Mesothelial cell of epicardium (in vitro differentiated cells): ENCODE measurements at regions not wholly inside any gene's neighbourhood (a gene's known extent, or its start where the extent isn't known, plus 50 kb on each side); places are given as distances from the start of the nearest gene placed in this dataset.
"Not testable (repeated sequence)": the region's sequence is repeated elsewhere in the genome, so short reads cannot be mapped to it uniquely, and the experiment has no call there.

ENCODE experiments used
- DNase-seq, 2 experiments: peaks; one replicate each; pipeline ENCODE4 v3.0.0; 2021; ENCODE audit warnings: low spot score in 2 of 2; ENCODE audit not compliant: unreplicated experiment in 2 of 2
- H3K27ac Mint-ChIP-seq: 2 replicates; pipeline ENCODE4 v1.8.0; 2021; ENCODE audit warnings: mixed read lengths
- H3K27me3 Mint-ChIP-seq: 2 replicates; pipeline ENCODE4 v1.8.0; 2021; ENCODE audit warnings: low read depth, mixed read lengths
- H3K36me3 Mint-ChIP-seq: 2 replicates; pipeline ENCODE4 v1.8.0; 2021; ENCODE audit warnings: mixed read lengths
- H3K4me1 Mint-ChIP-seq: 2 replicates; pipeline ENCODE4 v1.8.0; 2021; ENCODE audit warnings: mixed read lengths
- H3K4me3 Mint-ChIP-seq: 2 replicates; pipeline ENCODE4 v1.8.0; 2021; ENCODE audit warnings: mild to moderate bottlenecking, moderate library complexity, mixed read lengths
- H3K9me3 Mint-ChIP-seq: 2 replicates; pipeline ENCODE4 v1.8.0; 2021; ENCODE audit warnings: mixed read lengths
- CTCF ChIP-seq: fragments of 200-600 bp; sonication (generic); IDR thresholded peaks from one replicate; pipeline ENCODE4 v1.5.0; 2021; ENCODE audit warnings: antibody characterized with exemption; ENCODE audit not compliant: unreplicated experiment

- Mint-ChIP-seq H3K36me3 (no peaks in the 10 kb centered on the region), H3K9me3 (peaks cover 17% of the 10 kb centered on the region), H3K4me3 (no peak overlapping the region), H3K27me3 (no peaks in the 10 kb centered on the region), H3K27ac (no peak overlapping the region), H3K4me1 (peaks cover 4% of the 10 kb centered on the region)
- DNase-seq: no peak
- TF ChIP-seq CTCF: no peak
Observed at GRCh38 chr18:11470941-11471340, 138.5 kb upstream of the SLC35G4 start.

GRCh38 chr18:11468617-11469016, 140.8 kb upstream of the SLC35G4 start:
- H3K4me1 Mint-ChIP-seq: peaks cover 4% of the 10 kb centered on the region
- DNase-seq: no peak
- H3K4me3 Mint-ChIP-seq: no peak overlapping the region
- peaks cover 1% of the 10 kb centered on the region for H3K9me3 Mint-ChIP-seq
- no peaks in the 10 kb centered on the region for H3K36me3 Mint-ChIP-seq
- no peak for TF ChIP-seq CTCF
- H3K27me3 Mint-ChIP-seq: no peaks in the 10 kb centered on the region
- H3K27ac Mint-ChIP-seq: no peak overlapping the region

GRCh38 chr18:11468120-11468519, 141.3 kb upstream of the SLC35G4 start:
- TF ChIP-seq CTCF: no peak

DNA sequence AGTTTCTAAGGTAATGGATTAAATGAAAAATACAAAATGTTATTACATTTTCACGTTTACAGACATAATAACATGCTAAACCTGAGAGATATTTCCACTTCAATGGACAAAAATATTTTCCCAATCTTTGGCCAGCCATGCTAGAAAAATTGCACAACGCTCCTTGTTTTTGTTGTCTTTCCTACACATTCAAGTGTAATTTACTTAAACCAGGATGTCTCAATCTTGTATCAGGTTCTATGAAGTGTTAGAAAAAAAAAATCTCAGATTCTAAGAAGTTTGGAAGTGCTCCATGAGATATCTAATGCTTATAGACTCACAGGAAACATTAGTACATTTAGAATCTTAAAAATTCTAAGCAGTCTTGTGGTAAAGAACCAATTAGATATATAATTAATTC, 141.8 kb upstream of the SLC35G4 start:
- H3K27me3 Mint-ChIP-seq: no peaks in the 10 kb centered on the region
- H3K4me3 Mint-ChIP-seq: no peak overlapping the region
- no peak for DNase-seq
- no peak overlapping the region for H3K27ac Mint-ChIP-seq
- H3K4me1 Mint-ChIP-seq: peaks cover 4% of the 10 kb centered on the region
- H3K36me3 Mint-ChIP-seq: no peaks in the 10 kb centered on the region
- TF ChIP-seq CTCF: no peak
- H3K9me3 Mint-ChIP-seq: peaks cover 1% of the 10 kb centered on the region

More at GRCh38 chr18:11468120-11468519, 141.3 kb upstream of the SLC35G4 start:
- Mint-ChIP-seq H3K36me3 (no peaks in the 10 kb centered on the region), H3K27ac (no peak overlapping the region), H3K4me3 (no peak overlapping the region), H3K9me3 (no peaks in the 10 kb centered on the region), H3K27me3 (no peaks in the 10 kb centered on the region), H3K4me1 (peaks cover 4% of the 10 kb centered on the region)
- DNase-seq: no peak

DNA sequence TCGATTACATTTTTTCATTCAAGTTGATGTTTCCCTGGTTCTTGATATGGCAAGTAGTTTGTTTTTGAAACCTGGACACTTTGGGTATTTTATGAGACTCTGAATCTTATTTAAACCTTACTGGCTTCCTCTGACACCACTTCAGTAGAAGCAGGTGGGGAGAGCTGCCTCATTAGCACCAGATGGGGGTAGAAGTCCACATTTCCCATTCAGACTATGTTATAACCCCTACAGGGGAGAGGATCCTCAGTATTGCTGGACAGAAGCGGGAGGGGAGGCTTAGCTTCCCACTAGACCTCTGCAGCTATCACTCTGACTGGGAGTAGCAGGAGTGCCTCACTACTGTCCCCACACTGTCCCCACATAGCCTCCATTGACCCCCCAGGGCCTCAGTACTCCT, 145.3 kb upstream of the SLC35G4 start:
- H3K27me3 Mint-ChIP-seq: no peaks in the 10 kb centered on the region
- H3K4me3 Mint-ChIP-seq: no peak overlapping the region
- no peak for TF ChIP-seq CTCF
- no peak overlapping the region for H3K27ac Mint-ChIP-seq
- peaks cover 1% of the 10 kb centered on the region for H3K36me3 Mint-ChIP-seq
- H3K9me3 Mint-ChIP-seq: peaks cover 10% of the 10 kb centered on the region
- H3K4me1 Mint-ChIP-seq: peaks cover 4% of the 10 kb centered on the region
- DNase-seq: no peak

GRCh38 chr18:11458447-11458846, 150.9 kb upstream of the SLC35G4 start:
- Mint-ChIP-seq H3K4me1 (no peaks in the 10 kb centered on the region), H3K27me3 (no peaks in the 10 kb centered on the region), H3K36me3 (peaks cover 1% of the 10 kb centered on the region), H3K4me3 (no peak overlapping the region), H3K9me3 (peaks cover 13% of the 10 kb centered on the region), H3K27ac (no peak overlapping the region)
- DNase-seq: no peak
- TF ChIP-seq CTCF: no peak

DNA sequence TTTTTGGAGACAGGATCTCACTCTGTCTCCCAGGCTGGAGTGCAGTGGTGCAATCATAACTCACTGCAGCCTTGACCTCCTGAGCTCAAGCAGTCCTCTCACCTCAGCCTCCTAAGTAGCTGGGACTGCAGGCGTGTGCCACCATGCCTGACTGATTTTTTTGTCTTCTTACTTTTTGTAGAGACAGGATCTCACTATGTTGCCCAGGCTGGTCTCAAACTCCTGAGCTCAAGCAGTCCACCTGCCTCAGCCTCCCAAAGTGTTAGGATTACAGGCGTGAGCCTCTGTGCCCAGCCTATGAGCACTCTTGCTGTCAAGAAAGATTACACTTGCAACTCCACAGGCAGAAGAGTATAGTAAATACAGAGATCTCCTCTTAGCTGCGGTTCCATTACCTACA, 151.5 kb upstream of the SLC35G4 start:
- not testable (repeated sequence) for DNase-seq, H3K4me1 Mint-ChIP-seq, H3K27ac Mint-ChIP-seq, H3K36me3 Mint-ChIP-seq, H3K4me3 Mint-ChIP-seq, H3K27me3 Mint-ChIP-seq
- peaks cover 13% of the 10 kb centered on the region for H3K9me3 Mint-ChIP-seq
